IPS-NIHi7 (cell line): ENCODE measurements at regions not wholly inside any gene's neighbourhood (a gene's known extent, or its start where the extent isn't known, plus 50 kb on each side); places are given as distances from the start of the nearest gene placed in this dataset.
A peak's percentile ranks its signal among the peaks of the same experiment; 100 is the strongest.

Experiments
- DNase-seq: peaks from one replicate; pipeline ENCODE4 v3.0.0; 2012; ENCODE audit warnings: mixed read lengths; ENCODE audit errors: extremely low spot score

GRCh38 chr9:16092142-16093091, 539.6 kb downstream of the CCDC171 start:
- no peak for DNase-seq

- DNase-seq = no peak
These were observed 545.5 kb downstream of the CCDC171 start for GRCh38 chr9:16098306-16098705.

- DNase-seq = no peak
These were observed 547.1 kb downstream of the CCDC171 start for GRCh38 chr9:16099732-16100536.

- peak; percentile 41 for DNase-seq
These were observed 547.8 kb downstream of the CCDC171 start for GRCh38 chr9:16100537-16101091.

- no peak for DNase-seq
These were observed 549.3 kb downstream of the CCDC171 start for GRCh38 chr9:16102154-16102553.

GRCh38 chr9:16103620-16104397, 551.0 kb downstream of the CCDC171 start:
- DNase-seq = no peak

- no peak for DNase-seq
These were observed 552.6 kb downstream of the CCDC171 start for GRCh38 chr9:16105168-16106020.

- no peak for DNase-seq
These were observed 553.3 kb downstream of the CCDC171 start for GRCh38 chr9:16106021-16106571.

- DNase-seq = peak; percentile 52
These were observed 559.3 kb downstream of the CCDC171 start for GRCh38 chr9:16112116-16112515.

GRCh38 chr9:16115994-16116393, 563.2 kb downstream of the CCDC171 start:
- DNase-seq = no peak

GRCh38 chr9:16118043-16118442, 565.2 kb downstream of the CCDC171 start:
- DNase-seq = no peak

- DNase-seq = no peak
These were observed 566.7 kb downstream of the CCDC171 start for GRCh38 chr9:16119261-16120230.

GRCh38 chr9:16120231-16120641, 567.4 kb downstream of the CCDC171 start:
- DNase-seq = no peak

GRCh38 chr9:16120727-16121126, 567.9 kb downstream of the CCDC171 start:
- DNase-seq = no peak

- no peak for DNase-seq
These were observed 568.3 kb downstream of the CCDC171 start for GRCh38 chr9:16121168-16121567.

GRCh38 chr9:16121601-16122286, 568.9 kb downstream of the CCDC171 start:
- no peak for DNase-seq

- no peak for DNase-seq
These were observed 572.8 kb downstream of the CCDC171 start for GRCh38 chr9:16125629-16126028.

GRCh38 chr9:16126042-16126441, 573.2 kb downstream of the CCDC171 start:
- DNase-seq = no peak
